Stomach (tissue), 8 donors: ENCODE measurements at regions not wholly inside any gene's neighbourhood (a gene's known extent, or its start where the extent isn't known, plus 50 kb on each side); places are given as distances from the start of the nearest gene placed in this dataset.

Source experiments
- DNase-seq, 2 donors: peaks; one replicate each; pipeline versions ENCODE4 v3.0.0 to v3.0.0-alpha.2; 2013 to 2019
- H3K27ac ChIP-seq, 5 donors: fragments of 200-600 bp in 4 of 5; sonication (generic) in 4 of 5; one replicate each; pipeline ENCODE4 v1.5.1; 2013 to 2019; ENCODE audit warnings: mild to moderate bottlenecking in 1 of 5, moderate library complexity in 1 of 5
- H3K27me3 ChIP-seq, 3 donors: fragments of 200-600 bp; sonication (generic); one replicate each; pipeline ENCODE4 v1.5.1; 2017 to 2019; ENCODE audit warnings: mixed run types in 1 of 3
- H3K36me3 ChIP-seq, 4 donors: fragments of 200-600 bp; sonication (generic); 1 replicate in 3 of 4; 2 replicates in 1 of 4; pipeline ENCODE4 v1.5.1; 2016 to 2019
- H3K4me1 ChIP-seq, 4 donors: fragments of 200-600 bp; sonication (generic); one replicate each; pipeline ENCODE4 v1.5.1; 2016 to 2019
- H3K4me3 ChIP-seq, 4 donors: fragments of 200-600 bp; sonication (generic) in 3 of 4; one replicate each; pipeline ENCODE4 v1.5.1; 2016 to 2019; ENCODE audit warnings: mild to moderate bottlenecking in 1 of 4
- H3K9me3 ChIP-seq, 4 donors: fragments of 200-600 bp; sonication (generic); one replicate each; pipeline ENCODE4 v1.5.1; 2016 to 2019
- CTCF ChIP-seq, 7 experiments: fragments of 450-650 bp in 4 of 7; fragments of 200-600 bp in 3 of 7; sonication (generic) in 3 of 7; IDR thresholded peaks; one replicate each; pipeline ENCODE4 v1.5.1; 2016 to 2019; ENCODE audit warnings: antibody characterized with exemption in 7 of 7, control low read depth in 2 of 7, mild to moderate bottlenecking in 1 of 7
- EP300 ChIP-seq: sonication (generic); formaldehyde crosslinking; IDR thresholded peaks from one replicate; pipeline ENCODE4 v1.6.1; 2017; ENCODE audit warnings: antibody characterized with exemption
- POLR2A ChIP-seq, 4 donors: fragments of 450-650 bp; IDR thresholded peaks; one replicate each; pipeline ENCODE4 v1.6.1; 2016; ENCODE audit warnings: antibody characterized with exemption in 4 of 4, control low read depth in 2 of 4, mild to moderate bottlenecking in 1 of 4, moderate library complexity in 1 of 4
- POLR2AphosphoS5 ChIP-seq, 3 donors: sonication (generic); formaldehyde crosslinking; IDR thresholded peaks; one replicate each; pipeline ENCODE4 v1.6.1; 2016; ENCODE audit warnings: antibody characterized with exemption in 3 of 3
- WGBS, 5 donors: extraction: QIAGEN DNeasy Blood & Tissue Kit in 3 of 5; methylation state at CpG; one replicate each; pipeline versions ENCODE4 v1.1.5 to v1.1.7; 2013 to 2018; 5-methylcytosine and 5-hydroxymethylcytosine counted together
- intact Hi-C: fragments of 100-400 bp; cut with DNase I; formaldehyde crosslinking; loops from one replicate; pipeline ENCODE4 v1.15.1; 2023; ENCODE audit warnings: low total_unique reads
- donor health status: healthy with polysubstance abuse.
- donor health status: Bipolar disorder and iron deficiency.
- donor health status: healthy.

GRCh38 chrX:43562372-43562771 is 93.7 kb upstream of the MAOA start:
- 64 to 92% (median 85%) methylated on average over 1 of the region's 1 CpG for WGBS, 5 donors
- DNase-seq, result no peak
- TF ChIP-seq CTCF (IDR thresholded peaks at IDR 0.05), result no peak
- no peak overlapping the region for H3K4me3 ChIP-seq
- H3K4me1 ChIP-seq, result peaks cover 0 to 4% (median 0%) of the 10 kb centered on the region in 4 donors
- H3K27me3 ChIP-seq, result peaks cover 0 to 7% (median 0%) of the 10 kb centered on the region in 3 donors
- H3K27ac ChIP-seq, result no peak overlapping the region
- intact Hi-C loops, result loop anchor here (5.0 kb wide), 1 partner anchor 190 kb away; no protein-coding TSS in a partner anchor
- no peaks in the 10 kb centered on the region for H3K36me3 ChIP-seq
- no peaks in the 10 kb centered on the region for H3K9me3 ChIP-seq

- Histone ChIP-seq H3K4me1 (peaks cover 0 to 2% (median 0%) of the 10 kb centered on the region in 4 donors), H3K27me3 (peaks cover 0 to 8% (median 0%) of the 10 kb centered on the region in 3 donors), H3K36me3 (no peaks in the 10 kb centered on the region), H3K9me3 (no peaks in the 10 kb centered on the region), H3K27ac (peak overlapping the region in 2 of 5 donors; percentile 6 to 45), H3K4me3 (no peak overlapping the region)
- no peak for DNase-seq
- intact Hi-C loops, result loop anchor here (5.0 kb wide), 1 partner anchor 187 kb away; no protein-coding TSS in a partner anchor
- WGBS, 5 donors, result 42 to 77% (median 55%) methylated on average over 2 of the region's 2 CpGs
- no peak for TF ChIP-seq EP300
- TF ChIP-seq POLR2A (IDR thresholded peaks at IDR 0.05), result no peak
- TF ChIP-seq POLR2AphosphoS5 (IDR thresholded peaks at IDR 0.05), result no peak
- TF ChIP-seq CTCF (IDR thresholded peaks at IDR 0.05), result no peak
Observed at GRCh38 chrX:43564953-43565352, 91.1 kb upstream of the MAOA start.

- DNase-seq, result no peak
- Histone ChIP-seq H3K4me1 (no peaks in the 10 kb centered on the region), H3K27ac (no peak overlapping the region), H3K36me3 (no peaks in the 10 kb centered on the region), H3K9me3 (no peaks in the 10 kb centered on the region), H3K27me3 (peaks cover 0 to 8% (median 0%) of the 10 kb centered on the region in 3 donors), H3K4me3 (no peak overlapping the region)
- TF ChIP-seq CTCF (IDR thresholded peaks at IDR 0.05), result no peak
- TF ChIP-seq POLR2AphosphoS5 (IDR thresholded peaks at IDR 0.05), result no peak
- no peak for TF ChIP-seq POLR2A (IDR thresholded peaks at IDR 0.05)
- TF ChIP-seq EP300, result no peak
- intact Hi-C loops, result no loop called here
Observed at GRCh38 chrX:43566170-43566569, 89.9 kb upstream of the MAOA start.

- H3K4me1 ChIP-seq, result no peaks in the 10 kb centered on the region
- H3K36me3 ChIP-seq, result no peaks in the 10 kb centered on the region
- no peak for DNase-seq
- H3K9me3 ChIP-seq, result no peaks in the 10 kb centered on the region
- intact Hi-C loops, result no loop called here
- no peaks in the 10 kb centered on the region for H3K27me3 ChIP-seq
- TF ChIP-seq POLR2AphosphoS5 (IDR thresholded peaks at IDR 0.05) (no peak), CTCF (IDR thresholded peaks at IDR 0.05) (no peak)
- no peak overlapping the region for H3K4me3 ChIP-seq
- H3K27ac ChIP-seq, result no peak overlapping the region
Observed at GRCh38 chrX:43573441-43574015, 82.6 kb upstream of the MAOA start.
